ENCODE measurements at regions not wholly inside any gene's neighbourhood (a gene's known extent, or its start where the extent isn't known, plus 50 kb on each side); places are given as distances from the start of the nearest gene placed in this dataset.
"Not testable (repeated sequence)": the region's sequence is repeated elsewhere in the genome, so short reads cannot be mapped to it uniquely, and the experiment has no call there.

DNA sequence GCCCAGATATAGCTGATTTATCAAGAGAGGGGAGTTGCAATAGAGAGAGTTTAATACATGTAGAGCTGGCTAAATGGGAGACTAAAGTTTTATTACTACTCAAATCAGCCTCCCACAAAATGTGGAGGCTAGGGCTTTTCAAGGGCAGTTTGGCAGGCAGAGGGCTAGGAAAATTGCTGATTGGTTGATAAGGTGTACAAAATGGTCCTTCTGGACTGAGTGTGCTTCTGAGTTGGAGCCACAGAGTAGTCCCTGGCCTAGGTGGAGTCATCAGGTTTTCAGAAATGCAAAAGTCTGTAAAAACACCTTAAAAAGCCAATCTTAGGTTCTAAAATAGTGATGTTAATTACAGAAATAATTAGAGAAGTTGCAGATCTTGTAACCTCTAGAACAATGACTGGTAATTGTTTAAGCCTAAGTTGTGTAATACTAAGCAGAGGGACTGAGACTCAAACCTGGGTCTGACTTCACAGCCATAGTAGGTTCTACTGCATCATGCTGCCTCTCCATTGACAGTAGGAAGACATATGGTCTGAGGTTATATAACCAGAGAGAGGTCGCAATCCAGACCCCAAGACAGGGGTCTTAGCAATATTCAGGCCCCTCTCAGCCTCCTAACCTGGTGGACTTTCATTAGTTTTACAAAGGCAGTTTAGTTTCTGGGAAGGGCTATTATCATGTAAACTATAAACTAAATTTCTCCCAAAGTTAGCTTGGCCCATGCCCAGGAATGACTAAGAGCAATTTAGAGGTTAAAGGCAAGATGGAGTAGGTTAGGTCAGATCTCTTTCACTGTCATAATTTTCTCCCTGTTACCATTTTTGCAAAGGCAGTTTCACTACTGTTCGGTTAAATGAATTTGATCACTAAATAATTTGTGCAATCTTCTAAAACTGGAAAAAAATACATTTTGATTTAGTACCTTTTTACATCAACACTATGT, 186.3 kb upstream of the WSB1 start:
- TF ChIP-seq, protein P1, sequence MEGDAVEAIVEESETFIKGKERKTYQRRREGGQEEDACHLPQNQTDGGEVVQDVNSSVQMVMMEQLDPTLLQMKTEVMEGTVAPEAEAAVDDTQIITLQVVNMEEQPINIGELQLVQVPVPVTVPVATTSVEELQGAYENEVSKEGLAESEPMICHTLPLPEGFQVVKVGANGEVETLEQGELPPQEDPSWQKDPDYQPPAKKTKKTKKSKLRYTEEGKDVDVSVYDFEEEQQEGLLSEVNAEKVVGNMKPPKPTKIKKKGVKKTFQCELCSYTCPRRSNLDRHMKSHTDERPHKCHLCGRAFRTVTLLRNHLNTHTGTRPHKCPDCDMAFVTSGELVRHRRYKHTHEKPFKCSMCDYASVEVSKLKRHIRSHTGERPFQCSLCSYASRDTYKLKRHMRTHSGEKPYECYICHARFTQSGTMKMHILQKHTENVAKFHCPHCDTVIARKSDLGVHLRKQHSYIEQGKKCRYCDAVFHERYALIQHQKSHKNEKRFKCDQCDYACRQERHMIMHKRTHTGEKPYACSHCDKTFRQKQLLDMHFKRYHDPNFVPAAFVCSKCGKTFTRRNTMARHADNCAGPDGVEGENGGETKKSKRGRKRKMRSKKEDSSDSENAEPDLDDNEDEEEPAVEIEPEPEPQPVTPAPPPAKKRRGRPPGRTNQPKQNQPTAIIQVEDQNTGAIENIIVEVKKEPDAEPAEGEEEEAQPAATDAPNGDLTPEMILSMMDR (IDR thresholded peaks at IDR 0.05) = not testable (repeated sequence)
- not testable (repeated sequence) for TF ChIP-seq POLR2A, POLR2AphosphoS5, EP300 (IDR thresholded peaks at IDR 0.05)
